H9 (cell line): ENCODE measurements at regions not wholly inside any gene's neighbourhood (a gene's known extent, or its start where the extent isn't known, plus 50 kb on each side); places are given as distances from the start of the nearest gene placed in this dataset.

Source experiments
- DNase-seq: peaks from one replicate; pipeline ENCODE4 v3.0.0-alpha.2; 2017
- H2AFZ ChIP-seq: one replicate; pipeline ENCODE4 v1.6.1; 2013; ENCODE audit warnings: mild to moderate bottlenecking, low read length, control low read depth, moderate library complexity
- H2AK5ac ChIP-seq: 2 replicates; pipeline ENCODE4 v1.6.1; 2013; ENCODE audit warnings: low read length, control low read depth, mixed read lengths; ENCODE audit not compliant: insufficient read length
- H2BK120ac ChIP-seq: one replicate; pipeline ENCODE4 v1.6.1; 2013; ENCODE audit warnings: low read depth, mild to moderate bottlenecking, low read length, control low read depth, inconsistent platforms; ENCODE audit not compliant: poor library complexity, severe bottlenecking
- H2BK12ac ChIP-seq: 2 replicates; pipeline ENCODE4 v1.6.1; 2013; ENCODE audit warnings: low read length, control low read depth, mixed read lengths, low read depth; ENCODE audit not compliant: insufficient read length
- H2BK15ac ChIP-seq: 2 replicates; pipeline ENCODE4 v1.6.1; 2013; ENCODE audit warnings: low read depth, low read length, control low read depth
- H2BK20ac ChIP-seq: one replicate; pipeline ENCODE4 v1.6.1; 2013; ENCODE audit warnings: low read depth, mild to moderate bottlenecking, low read length, control low read depth, inconsistent platforms; ENCODE audit not compliant: poor library complexity, severe bottlenecking
- H2BK5ac ChIP-seq: 2 replicates; pipeline ENCODE4 v1.6.1; 2013; ENCODE audit warnings: low read length, control low read depth, mixed read lengths; ENCODE audit not compliant: insufficient read length
- H3K14ac ChIP-seq: 2 replicates; pipeline ENCODE4 v1.6.1; 2013; ENCODE audit warnings: low read length, control low read depth; ENCODE audit not compliant: insufficient read depth
- H3K18ac ChIP-seq: 2 replicates; pipeline ENCODE4 v1.6.1; 2013; ENCODE audit warnings: low read depth, mild to moderate bottlenecking, mixed read lengths, low read length, control low read depth; ENCODE audit not compliant: insufficient read length
- H3K23ac ChIP-seq: 2 replicates; pipeline ENCODE4 v1.6.1; 2013; ENCODE audit warnings: low read length, control low read depth, mixed read lengths, low read depth; ENCODE audit not compliant: insufficient read length
- H3K23me2 ChIP-seq: 2 replicates; pipeline ENCODE4 v1.6.1; 2013; ENCODE audit warnings: low read depth, mild to moderate bottlenecking, mixed read lengths, low read length, control low read depth; ENCODE audit not compliant: insufficient read length, poor library complexity, severe bottlenecking
- H3K27ac ChIP-seq: 2 replicates; pipeline ENCODE4 v1.5.1; 2013; ENCODE audit warnings: low read length, control low read depth, mixed read lengths, low read depth; ENCODE audit not compliant: insufficient read length
- H3K27me3 ChIP-seq: 2 replicates; pipeline ENCODE4 v1.6.1; 2013; ENCODE audit warnings: low read length, control low read depth, inconsistent platforms; ENCODE audit not compliant: insufficient read depth
- H3K4ac ChIP-seq: 2 replicates; pipeline ENCODE4 v1.6.1; 2013; ENCODE audit warnings: low read depth, mild to moderate bottlenecking, control low read depth, inconsistent platforms, low read length, moderate library complexity
- H3K4me1 ChIP-seq: 2 replicates; pipeline ENCODE4 v1.6.1; 2013; ENCODE audit warnings: low read length, control low read depth, inconsistent platforms; ENCODE audit not compliant: insufficient read depth
- H3K4me2 ChIP-seq: 2 replicates; pipeline ENCODE4 v1.6.1; 2013; ENCODE audit warnings: low read length, control low read depth, mixed read lengths; ENCODE audit not compliant: insufficient read length, insufficient read depth
- H3K56ac ChIP-seq: 2 replicates; pipeline ENCODE4 v1.6.1; 2013; ENCODE audit warnings: low read depth, mild to moderate bottlenecking, mixed read lengths, low read length, control low read depth; ENCODE audit not compliant: insufficient read length
- H3K79me1 ChIP-seq: 2 replicates; pipeline ENCODE4 v1.6.1; 2013; ENCODE audit warnings: low read depth, mild to moderate bottlenecking, moderate library complexity, low read length, control low read depth, inconsistent platforms; ENCODE audit not compliant: insufficient read depth, poor library complexity, severe bottlenecking
- H3K79me2 ChIP-seq: 2 replicates; pipeline ENCODE4 v1.6.1; 2013; ENCODE audit warnings: low read length, control low read depth, inconsistent platforms; ENCODE audit not compliant: insufficient read depth
- H3K9ac ChIP-seq: 2 replicates; pipeline ENCODE4 v1.6.1; 2013; ENCODE audit warnings: low read length, control low read depth, mixed read lengths; ENCODE audit not compliant: insufficient read length; ENCODE audit errors: extremely low read depth
- H3K9me3 ChIP-seq: one replicate; pipeline ENCODE4 v1.6.1; 2013; ENCODE audit warnings: low read depth, low read length, inconsistent platforms; ENCODE audit not compliant: control insufficient read depth
- H3T11ph ChIP-seq: one replicate; pipeline ENCODE4 v1.6.1; 2013; ENCODE audit warnings: mild to moderate bottlenecking, low read length, control low read depth, inconsistent platforms
- H4K20me1 ChIP-seq: one replicate; pipeline ENCODE4 v1.6.1; 2013; ENCODE audit not compliant: control insufficient read depth, insufficient read length, insufficient read depth
- H4K5ac ChIP-seq: 2 replicates; pipeline ENCODE4 v1.6.1; 2013; ENCODE audit warnings: low read depth, mild to moderate bottlenecking, mixed read lengths, low read length, control low read depth; ENCODE audit not compliant: insufficient read length
- H4K8ac ChIP-seq: replicated peaks from 2 replicates; pipeline ENCODE4 v1.6.1; 2013; ENCODE audit warnings: low read length, control low read depth, mixed read lengths, low read depth; ENCODE audit not compliant: insufficient read length
- H4K91ac ChIP-seq: 2 replicates; pipeline ENCODE4 v1.6.1; 2013; ENCODE audit warnings: low read depth, mild to moderate bottlenecking, moderate library complexity, mixed read lengths, low read length, control low read depth; ENCODE audit not compliant: insufficient read length
- H3K27ac Mint-ChIP-seq, 3 experiments: 2 replicates in 2 of 3; 3 replicates in 1 of 3; pipeline ENCODE4 v1.8.0; 2020 to 2021; ENCODE audit warnings: mixed read lengths in 3 of 3, mild to moderate bottlenecking in 1 of 3, moderate library complexity in 1 of 3
- H3K27me3 Mint-ChIP-seq: 2 replicates; pipeline ENCODE4 v1.8.0; 2021; ENCODE audit warnings: low read depth, mild to moderate bottlenecking, moderate library complexity, mixed read lengths
- H3K36me3 Mint-ChIP-seq, 3 experiments: 2 replicates in 2 of 3; 3 replicates in 1 of 3; pipeline ENCODE4 v1.8.0; 2020 to 2021; ENCODE audit warnings: low read depth in 3 of 3, mixed read lengths in 3 of 3; ENCODE audit not compliant: insufficient read depth in 1 of 3
- H3K4me1 Mint-ChIP-seq, 2 experiments: 2 replicates each; pipeline ENCODE4 v1.8.0; 2020; ENCODE audit warnings: mixed read lengths in 2 of 2
- H3K4me3 Mint-ChIP-seq, 2 experiments: 2 replicates in 1 of 2; 3 replicates in 1 of 2; pipeline ENCODE4 v1.8.0; 2020 to 2021; ENCODE audit warnings: mild to moderate bottlenecking in 2 of 2, mixed read lengths in 2 of 2, moderate library complexity in 1 of 2
- H3K9me3 Mint-ChIP-seq, 2 experiments: 2 replicates in 1 of 2; 3 replicates in 1 of 2; pipeline ENCODE4 v1.8.0; 2020; ENCODE audit warnings: mild to moderate bottlenecking in 2 of 2, mixed read lengths in 2 of 2, moderate library complexity in 1 of 2
- WGBS: extraction: QIAGEN DNeasy Blood & Tissue Kit; methylation state at CpG from one replicate; pipeline ENCODE4 v1.1.7; 2013; ENCODE audit warnings: missing lambda C conversion rate, low lambda C conversion rate, mixed read lengths; ENCODE audit not compliant: insufficient read length; ENCODE audit errors: extremely low coverage; 5-methylcytosine and 5-hydroxymethylcytosine counted together
- TF ChIP-seq, protein P1 (sequence below): fragments of 200-600 bp; sonication (generic); conservative IDR thresholded peaks from 3 replicates; pipeline ENCODE4 v1.8.0; 2021; ENCODE audit warnings: antibody characterized with exemption, mild to moderate bottlenecking

DNA sequence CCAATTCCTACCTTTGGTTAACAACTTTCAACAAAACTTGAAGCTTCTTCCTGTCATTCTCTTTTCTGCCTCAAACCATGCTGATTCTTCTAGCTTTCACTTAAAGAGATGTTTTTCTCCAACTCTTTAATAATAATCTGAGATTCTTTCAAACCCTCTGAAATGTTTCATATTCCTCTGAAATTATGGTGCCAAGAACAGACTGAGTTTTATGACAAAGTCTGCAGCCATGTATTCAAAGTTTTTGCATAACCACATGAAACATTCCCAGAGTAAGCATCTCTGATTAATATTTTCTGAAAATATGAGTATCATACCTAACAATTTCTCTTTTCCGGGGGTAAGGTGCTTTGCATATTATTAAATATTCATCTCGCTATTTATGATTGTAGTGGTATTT, 59.1 kb upstream of the DCN start:
- TF ChIP-seq, protein P1, sequence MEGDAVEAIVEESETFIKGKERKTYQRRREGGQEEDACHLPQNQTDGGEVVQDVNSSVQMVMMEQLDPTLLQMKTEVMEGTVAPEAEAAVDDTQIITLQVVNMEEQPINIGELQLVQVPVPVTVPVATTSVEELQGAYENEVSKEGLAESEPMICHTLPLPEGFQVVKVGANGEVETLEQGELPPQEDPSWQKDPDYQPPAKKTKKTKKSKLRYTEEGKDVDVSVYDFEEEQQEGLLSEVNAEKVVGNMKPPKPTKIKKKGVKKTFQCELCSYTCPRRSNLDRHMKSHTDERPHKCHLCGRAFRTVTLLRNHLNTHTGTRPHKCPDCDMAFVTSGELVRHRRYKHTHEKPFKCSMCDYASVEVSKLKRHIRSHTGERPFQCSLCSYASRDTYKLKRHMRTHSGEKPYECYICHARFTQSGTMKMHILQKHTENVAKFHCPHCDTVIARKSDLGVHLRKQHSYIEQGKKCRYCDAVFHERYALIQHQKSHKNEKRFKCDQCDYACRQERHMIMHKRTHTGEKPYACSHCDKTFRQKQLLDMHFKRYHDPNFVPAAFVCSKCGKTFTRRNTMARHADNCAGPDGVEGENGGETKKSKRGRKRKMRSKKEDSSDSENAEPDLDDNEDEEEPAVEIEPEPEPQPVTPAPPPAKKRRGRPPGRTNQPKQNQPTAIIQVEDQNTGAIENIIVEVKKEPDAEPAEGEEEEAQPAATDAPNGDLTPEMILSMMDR: no peak
- Mint-ChIP-seq H3K27me3 (no peaks in the 10 kb centered on the region), H3K36me3 (no peaks in the 10 kb centered on the region), H3K4me3 (no peak overlapping the region), H3K27ac (no peak overlapping the region), H3K9me3 (no peaks in the 10 kb centered on the region), H3K4me1 (peaks cover 2% of the 10 kb centered on the region in 2 experiments; a peak in 1 of 4 replicates)
- H4K20me1 ChIP-seq: no peaks in the 10 kb centered on the region
- H3K9me3 ChIP-seq: no peaks in the 10 kb centered on the region
- no peak overlapping the region for H2AK5ac ChIP-seq
- no peak overlapping the region for H3K23ac ChIP-seq
- no CpG with 5 or more reads among the region's 2 CpGs for WGBS
- no peak overlapping the region for H2BK5ac ChIP-seq
- no peak overlapping the region for H3K27ac ChIP-seq
- no peak overlapping the region for H4K91ac ChIP-seq
- no peak overlapping the region for H3K4me2 ChIP-seq
- no peak overlapping the region for H4K5ac ChIP-seq
- H3K27me3 ChIP-seq: no peaks in the 10 kb centered on the region
- no peak overlapping the region for H3K9ac ChIP-seq
- DNase-seq: no peak
- H3T11ph ChIP-seq: no peak overlapping the region
- H2BK20ac ChIP-seq: no peak overlapping the region
- no peaks in the 10 kb centered on the region for H3K23me2 ChIP-seq
- no peaks in the 10 kb centered on the region for H3K79me2 ChIP-seq
- H3K4me1 ChIP-seq: no peaks in the 10 kb centered on the region
- H3K18ac ChIP-seq: no peak overlapping the region
- H3K4ac ChIP-seq: no peak overlapping the region
- H3K56ac ChIP-seq: no peak overlapping the region
- no peak overlapping the region for H2AFZ ChIP-seq
- H4K8ac ChIP-seq: no peak overlapping the region
- H2BK15ac ChIP-seq: no peak overlapping the region
- H2BK120ac ChIP-seq: no peak overlapping the region
- no peak overlapping the region for H3K14ac ChIP-seq
- no peak overlapping the region for H2BK12ac ChIP-seq
- H3K79me1 ChIP-seq: no peaks in the 10 kb centered on the region
